PC-3 (cell line): ENCODE measurements at regions not wholly inside any gene's neighbourhood (a gene's known extent, or its start where the extent isn't known, plus 50 kb on each side); places are given as distances from the start of the nearest gene placed in this dataset.

Experiments used
- CTCF ChIP-seq: fragments of 300-600 bp; sonication (generic); conservative IDR thresholded peaks from 2 replicates; pipeline ENCODE4 v1.5.1; 2017; ENCODE audit warnings: antibody characterized with exemption, low read depth, mild to moderate bottlenecking, low read length
- EZH2 ChIP-seq: fragments of 300-600 bp; sonication (generic); IDR thresholded peaks from one replicate; pipeline ENCODE4 v1.6.1; 2017; ENCODE audit warnings: antibody characterized with exemption, mild to moderate bottlenecking, low read length; ENCODE audit not compliant: unreplicated experiment
- EZH2phosphoT487 ChIP-seq: fragments of 300-600 bp; sonication (generic); IDR thresholded peaks from 2 replicates; pipeline ENCODE4 v1.6.1; 2018; ENCODE audit warnings: mild to moderate bottlenecking, antibody characterized with exemption, low read length, borderline replicate concordance

GRCh38 chr13:111656439-111656838 lies 336.0 kb downstream of the TEX29 start:
- TF ChIP-seq CTCF (no peak), EZH2 (no peak), EZH2phosphoT487 (no peak)
